ENCODE measurements at regions not wholly inside any gene's neighbourhood (a gene's known extent, or its start where the extent isn't known, plus 50 kb on each side); places are given as distances from the start of the nearest gene placed in this dataset.

GRCh38 chr4:110878413-110878812 is 255.5 kb upstream of the PITX2 start:
- no peak for TF ChIP-seq CTCF (conservative IDR thresholded peaks at IDR 0.05; ENCODE audit: low read length)
- no peak for TF ChIP-seq EZH2phosphoT487 (IDR thresholded peaks at IDR 0.05; ENCODE audit: borderline replicate concordance, low read depth, low read length)

All from OCI-LY7 (cell line).